Panc1 (cell line): ENCODE measurements at regions not wholly inside any gene's neighbourhood (a gene's known extent, or its start where the extent isn't known, plus 50 kb on each side); places are given as distances from the start of the nearest gene placed in this dataset.

Source experiments
- ATAC-seq: fragments of 200-7000 bp; cut with Tn5 transposase; 2 replicates; pipeline ENCODE4 v1.9.1; 2020; ENCODE audit warnings: mild to moderate bottlenecking, moderate library complexity
- BruUV-seq: library from RNA; stranded (reverse); fragments of 400-500 nt; replicated peaks from 2 replicates; lab custom pipeline; 2021; lab: Mats Ljungman, UMichigan
- CTCF ChIA-PET: fragments of 300-600 bp; sonication (Branson Sonifier 250); formaldehyde crosslinking; loops from one replicate; lab custom pipeline; 2022; ENCODE audit warnings: antibody characterized with exemption; lab: Charles Lee
- POLR2A ChIA-PET: fragments of 300-600 bp; sonication (Branson Sonifier 250); formaldehyde crosslinking; loops from one replicate; lab custom pipeline; 2022; ENCODE audit warnings: antibody characterized with exemption; lab: Charles Lee
- DNase-seq: peaks from one replicate; pipeline ENCODE4 v3.0.0-alpha.2; 2010; ENCODE audit warnings: low read depth, low spot score
- H3K27ac ChIP-seq: 2 replicates; pipeline ENCODE4 v1.5.1; 2011; ENCODE audit warnings: mild to moderate bottlenecking, low read length, inconsistent platforms
- H3K27me3 ChIP-seq: fragments of 200-500 bp; sonication (Bioruptor generic); 2 replicates; pipeline ENCODE4 v1.6.0; 2014; ENCODE audit warnings: low read length, inconsistent platforms; ENCODE audit not compliant: control insufficient read depth, insufficient read depth
- H3K36me3 ChIP-seq: fragments of 200-500 bp; sonication (Bioruptor generic); 2 replicates; pipeline ENCODE4 v1.5.1; 2014; ENCODE audit warnings: inconsistent platforms, mild to moderate bottlenecking, low read length, moderate library complexity; ENCODE audit not compliant: control insufficient read depth, insufficient read depth
- H3K4me1 ChIP-seq: 2 replicates; pipeline ENCODE4 v1.5.1; 2011; ENCODE audit warnings: inconsistent platforms, mild to moderate bottlenecking, low read length, moderate library complexity; ENCODE audit not compliant: control insufficient read depth, insufficient read depth
- H3K4me3 ChIP-seq, 2 experiments: 2 replicates each; pipeline ENCODE4 v1.5.1; 2011 to 2012; ENCODE audit warnings: low read depth in 2 of 2, low read length in 2 of 2, mild to moderate bottlenecking in 2 of 2, inconsistent platforms in 1 of 2, moderate library complexity in 1 of 2
- H3K9me3 ChIP-seq: fragments of 200-500 bp; sonication (Bioruptor generic); 2 replicates; pipeline ENCODE4 v1.5.1; 2014; ENCODE audit warnings: low read depth, mild to moderate bottlenecking, inconsistent platforms, low read length, moderate library complexity; ENCODE audit not compliant: control insufficient read depth, insufficient read depth
- POLR2AphosphoS5 ChIP-seq: IDR thresholded peaks from 2 replicates; pipeline ENCODE4 v1.6.1; 2012; ENCODE audit warnings: mild to moderate bottlenecking, low read depth, low read length, moderate library complexity
- SIN3A ChIP-seq: IDR thresholded peaks from 2 replicates; pipeline ENCODE4 v1.6.1; 2012; ENCODE audit warnings: low read depth, mild to moderate bottlenecking, low read length, moderate library complexity, borderline replicate concordance; ENCODE audit not compliant: insufficient read depth
- TCF7L2 ChIP-seq: IDR thresholded peaks from 2 replicates; pipeline ENCODE4 v1.6.1; 2011; ENCODE audit warnings: mild to moderate bottlenecking, low read depth, low read length, inconsistent platforms
- in situ Hi-C: cut with HindIII; loops from 2 replicates; pipeline ENCODE4 v1.10.0; 2016; ENCODE audit warnings: low sequenced_read_pairs, low pct_unique_long_range_greater_than_20kb
- intact Hi-C: fragments of 100-400 bp; cut with micrococcal nuclease; formaldehyde crosslinking; loops from one replicate; pipeline ENCODE4 v1.10.0; 2022; ENCODE audit not compliant: unreplicated experiment
- TF ChIP-seq, protein P1 (sequence below), 2 experiments: IDR thresholded peaks; 2 replicates each; pipeline ENCODE4 v1.6.1; 2011 to 2012; ENCODE audit warnings: low read depth in 2 of 2, control low read depth in 1 of 2, low read length in 1 of 2, mild to moderate bottlenecking in 1 of 2, moderate library complexity in 1 of 2; ENCODE audit not compliant: insufficient read depth in 1 of 2
- TF ChIP-seq, protein P2 (sequence below): fragments of 450-650 bp; IDR thresholded peaks from 2 replicates; pipeline ENCODE4 v1.5.1; 2017; ENCODE audit warnings: mild to moderate bottlenecking

DNA sequence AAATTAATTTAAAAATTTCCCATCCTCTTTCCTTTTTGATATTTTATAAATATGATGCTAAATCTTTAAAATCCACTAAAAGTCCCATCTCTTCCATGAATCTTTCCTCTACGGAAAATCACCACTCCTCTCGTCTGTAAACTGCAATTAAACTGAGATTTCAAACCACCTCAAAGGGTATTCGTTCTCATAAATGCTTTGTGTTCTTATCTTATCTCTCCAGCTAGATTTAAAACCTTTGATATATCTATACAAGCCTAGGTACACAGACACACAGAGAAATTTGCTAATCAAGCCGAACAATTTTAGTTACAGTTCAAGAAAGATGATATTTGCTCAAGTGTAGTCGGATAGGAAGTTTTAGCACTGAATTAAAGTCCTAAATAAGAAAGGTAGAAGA is 214.6 kb upstream of the PRDM1 start:
- H3K27ac ChIP-seq, result no peak overlapping the region; the same call in 1 of the 2 replicates
- ATAC-seq, result no peak
- H3K4me3 ChIP-seq, result no peak overlapping the region
- in situ Hi-C loops, result no loop called here
- CTCF ChIA-PET, result no interaction called here
- POLR2A ChIA-PET, result no interaction called here
- TF ChIP-seq SIN3A (no peak), TCF7L2 (0 out of 2 replicates have a peak, but pooled peaks have one; percentile 49), POLR2AphosphoS5 (no peak)
- TF ChIP-seq, protein P1, sequence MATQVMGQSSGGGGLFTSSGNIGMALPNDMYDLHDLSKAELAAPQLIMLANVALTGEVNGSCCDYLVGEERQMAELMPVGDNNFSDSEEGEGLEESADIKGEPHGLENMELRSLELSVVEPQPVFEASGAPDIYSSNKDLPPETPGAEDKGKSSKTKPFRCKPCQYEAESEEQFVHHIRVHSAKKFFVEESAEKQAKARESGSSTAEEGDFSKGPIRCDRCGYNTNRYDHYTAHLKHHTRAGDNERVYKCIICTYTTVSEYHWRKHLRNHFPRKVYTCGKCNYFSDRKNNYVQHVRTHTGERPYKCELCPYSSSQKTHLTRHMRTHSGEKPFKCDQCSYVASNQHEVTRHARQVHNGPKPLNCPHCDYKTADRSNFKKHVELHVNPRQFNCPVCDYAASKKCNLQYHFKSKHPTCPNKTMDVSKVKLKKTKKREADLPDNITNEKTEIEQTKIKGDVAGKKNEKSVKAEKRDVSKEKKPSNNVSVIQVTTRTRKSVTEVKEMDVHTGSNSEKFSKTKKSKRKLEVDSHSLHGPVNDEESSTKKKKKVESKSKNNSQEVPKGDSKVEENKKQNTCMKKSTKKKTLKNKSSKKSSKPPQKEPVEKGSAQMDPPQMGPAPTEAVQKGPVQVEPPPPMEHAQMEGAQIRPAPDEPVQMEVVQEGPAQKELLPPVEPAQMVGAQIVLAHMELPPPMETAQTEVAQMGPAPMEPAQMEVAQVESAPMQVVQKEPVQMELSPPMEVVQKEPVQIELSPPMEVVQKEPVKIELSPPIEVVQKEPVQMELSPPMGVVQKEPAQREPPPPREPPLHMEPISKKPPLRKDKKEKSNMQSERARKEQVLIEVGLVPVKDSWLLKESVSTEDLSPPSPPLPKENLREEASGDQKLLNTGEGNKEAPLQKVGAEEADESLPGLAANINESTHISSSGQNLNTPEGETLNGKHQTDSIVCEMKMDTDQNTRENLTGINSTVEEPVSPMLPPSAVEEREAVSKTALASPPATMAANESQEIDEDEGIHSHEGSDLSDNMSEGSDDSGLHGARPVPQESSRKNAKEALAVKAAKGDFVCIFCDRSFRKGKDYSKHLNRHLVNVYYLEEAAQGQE (IDR thresholded peaks at IDR 0.05; ENCODE audit: insufficient read depth in 1 of 2, low read depth in 2 of 2, low read length in 1 of 2), result no peak
- no peak for DNase-seq
- no TSS peak for BruUV-seq
- peaks cover 3% of the 10 kb centered on the region; the same call in 1 of the 2 replicates for H3K4me1 ChIP-seq
- H3K9me3 ChIP-seq, result no peaks in the 10 kb centered on the region
- intact Hi-C loops, result no loop called here
- H3K36me3 ChIP-seq, result no peaks in the 10 kb centered on the region
- no peaks in the 10 kb centered on the region for H3K27me3 ChIP-seq

DNA sequence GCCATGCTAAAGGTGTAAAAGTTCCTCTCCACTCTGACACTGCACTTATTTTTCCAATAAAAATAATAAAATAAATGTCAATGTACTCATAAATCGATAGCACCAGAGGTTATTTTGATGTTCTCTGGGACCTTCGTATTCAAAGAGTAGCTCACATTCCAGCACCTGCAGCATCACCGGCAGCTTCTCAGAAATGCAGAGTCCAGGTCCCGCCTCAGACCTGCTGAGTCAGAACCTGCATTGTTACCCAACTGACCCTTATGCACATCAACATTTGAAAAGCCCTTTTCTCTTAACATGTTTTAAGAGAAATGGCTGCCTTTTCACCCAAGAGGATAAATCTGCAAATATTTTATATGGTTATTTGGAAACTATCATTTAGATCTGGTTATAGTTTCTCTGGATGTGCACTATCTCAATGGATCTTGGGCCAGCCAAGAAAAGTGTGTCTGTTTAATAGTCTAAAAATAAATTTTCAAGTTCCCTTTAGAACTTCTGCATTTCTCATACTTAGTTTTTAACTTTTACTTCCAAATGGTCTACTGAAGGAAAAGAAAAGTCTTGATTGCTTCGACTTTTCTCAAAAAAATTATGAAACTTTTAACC is 216.2 kb upstream of the PRDM1 start:
- no peaks in the 10 kb centered on the region for H3K9me3 ChIP-seq
- no peak overlapping the region for H3K4me3 ChIP-seq
- ATAC-seq (no peak), DNase-seq (no peak)
- POLR2A ChIA-PET, result no interaction called here
- H3K27me3 ChIP-seq, result no peaks in the 10 kb centered on the region
- peaks cover 3% of the 10 kb centered on the region; the same call in 1 of the 2 replicates for H3K4me1 ChIP-seq
- TF ChIP-seq SIN3A, result no peak
- TF ChIP-seq, protein P2, sequence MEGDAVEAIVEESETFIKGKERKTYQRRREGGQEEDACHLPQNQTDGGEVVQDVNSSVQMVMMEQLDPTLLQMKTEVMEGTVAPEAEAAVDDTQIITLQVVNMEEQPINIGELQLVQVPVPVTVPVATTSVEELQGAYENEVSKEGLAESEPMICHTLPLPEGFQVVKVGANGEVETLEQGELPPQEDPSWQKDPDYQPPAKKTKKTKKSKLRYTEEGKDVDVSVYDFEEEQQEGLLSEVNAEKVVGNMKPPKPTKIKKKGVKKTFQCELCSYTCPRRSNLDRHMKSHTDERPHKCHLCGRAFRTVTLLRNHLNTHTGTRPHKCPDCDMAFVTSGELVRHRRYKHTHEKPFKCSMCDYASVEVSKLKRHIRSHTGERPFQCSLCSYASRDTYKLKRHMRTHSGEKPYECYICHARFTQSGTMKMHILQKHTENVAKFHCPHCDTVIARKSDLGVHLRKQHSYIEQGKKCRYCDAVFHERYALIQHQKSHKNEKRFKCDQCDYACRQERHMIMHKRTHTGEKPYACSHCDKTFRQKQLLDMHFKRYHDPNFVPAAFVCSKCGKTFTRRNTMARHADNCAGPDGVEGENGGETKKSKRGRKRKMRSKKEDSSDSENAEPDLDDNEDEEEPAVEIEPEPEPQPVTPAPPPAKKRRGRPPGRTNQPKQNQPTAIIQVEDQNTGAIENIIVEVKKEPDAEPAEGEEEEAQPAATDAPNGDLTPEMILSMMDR, result no peak
- H3K27ac ChIP-seq, result no peak overlapping the region
- CTCF ChIA-PET, result no interaction called here
- BruUV-seq, result no TSS peak
- intact Hi-C loops, result no loop called here
- in situ Hi-C loops, result no loop called here
- no peaks in the 10 kb centered on the region for H3K36me3 ChIP-seq

DNA sequence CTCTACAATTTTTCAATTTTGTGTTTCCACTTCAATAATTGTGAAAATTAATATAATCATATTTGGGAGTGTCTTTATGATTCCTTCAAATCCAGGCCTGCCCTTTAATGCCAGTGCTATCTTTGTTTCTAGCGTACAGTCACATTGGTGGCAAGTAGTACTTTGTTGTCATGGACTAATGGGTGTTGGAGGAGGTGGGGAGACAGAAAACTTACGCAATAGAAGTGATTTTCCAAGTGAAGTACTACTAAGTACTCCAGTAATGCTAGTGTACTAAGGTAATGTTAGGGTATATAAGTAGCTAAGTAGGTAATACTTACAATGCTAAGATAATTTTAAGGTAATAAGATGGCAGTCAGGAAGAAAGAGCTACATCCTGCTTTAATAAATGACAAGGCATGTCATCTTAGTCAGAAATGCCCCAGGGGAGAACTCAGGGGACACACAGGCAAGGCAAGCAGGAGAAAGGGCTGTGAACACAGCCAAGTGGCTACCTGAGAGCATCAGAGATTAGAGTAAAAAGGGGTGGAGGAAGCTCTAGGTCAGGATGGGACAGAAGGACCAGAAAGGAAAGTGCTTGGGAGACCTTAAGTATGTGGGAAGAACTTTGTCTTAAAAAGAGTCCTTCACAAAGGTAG is 217.2 kb upstream of the PRDM1 start:
- POLR2A ChIA-PET, result no interaction called here
- no TSS peak for BruUV-seq
- ATAC-seq, result no peak

More for the DNA sequence above, 217.2 kb upstream of the PRDM1 start:
- no peak overlapping the region; the same call in 1 of the 2 replicates for H3K27ac ChIP-seq
- no peaks in the 10 kb centered on the region for H3K36me3 ChIP-seq
- DNase-seq, result no peak
- in situ Hi-C loops (no loop called here), intact Hi-C loops (no loop called here)
- TF ChIP-seq SIN3A (no peak), POLR2AphosphoS5 (no peak), TCF7L2 (no peak)
- TF ChIP-seq, protein P2, result no peak
- TF ChIP-seq, protein P1 (IDR thresholded peaks at IDR 0.05; ENCODE audit: insufficient read depth in 1 of 2, low read depth in 2 of 2, low read length in 1 of 2), result no peak
- H3K9me3 ChIP-seq, result no peaks in the 10 kb centered on the region
- no peaks in the 10 kb centered on the region for H3K27me3 ChIP-seq
- no peak overlapping the region for H3K4me3 ChIP-seq
- peaks cover 2% of the 10 kb centered on the region; the same call in 1 of the 2 replicates for H3K4me1 ChIP-seq
- CTCF ChIA-PET, result no interaction called here
